Astrocyte of the hippocampus (primary cell): ENCODE measurements at regions not wholly inside any gene's neighbourhood (a gene's known extent, or its start where the extent isn't known, plus 50 kb on each side); places are given as distances from the start of the nearest gene placed in this dataset.

Experiments
- DNase-seq: peaks from one replicate; pipeline ENCODE4 v3.0.0; 2011; ENCODE audit warnings: low read depth, low spot score

- no peak for DNase-seq
These were observed 233.7 kb upstream of the NDST3 start for GRCh38 chr4:117800636-117801035.

GRCh38 chr4:117801756-117802155 lies 232.5 kb upstream of the NDST3 start:
- no peak for DNase-seq

- no peak for DNase-seq
These were observed 222.6 kb upstream of the NDST3 start for GRCh38 chr4:117811731-117812130.

GRCh38 chr4:117814277-117815246 lies 219.7 kb upstream of the NDST3 start:
- DNase-seq, result no peak

GRCh38 chr4:117817301-117817700 lies 217.0 kb upstream of the NDST3 start:
- DNase-seq, result no peak

- DNase-seq, result no peak
These were observed 212.5 kb upstream of the NDST3 start for GRCh38 chr4:117821834-117822233.

- DNase-seq, result no peak
These were observed 210.9 kb upstream of the NDST3 start for GRCh38 chr4:117823388-117823787.

- DNase-seq, result no peak
These were observed 208.7 kb upstream of the NDST3 start for GRCh38 chr4:117825600-117825999.

- no peak for DNase-seq
These were observed 203.1 kb upstream of the NDST3 start for GRCh38 chr4:117831060-117831683.

GRCh38 chr4:117835566-117835965 lies 198.7 kb upstream of the NDST3 start:
- DNase-seq, result no peak

- DNase-seq, result no peak
These were observed 189.7 kb upstream of the NDST3 start for GRCh38 chr4:117844594-117844993.

GRCh38 chr4:117845270-117845669 lies 189.0 kb upstream of the NDST3 start:
- DNase-seq, result no peak

GRCh38 chr4:117847849-117848248 lies 186.4 kb upstream of the NDST3 start:
- no peak for DNase-seq

GRCh38 chr4:117868201-117868600 lies 166.1 kb upstream of the NDST3 start:
- DNase-seq, result no peak

- no peak for DNase-seq
These were observed 160.5 kb upstream of the NDST3 start for GRCh38 chr4:117873779-117874178.

- DNase-seq, result no peak
These were observed 160.1 kb upstream of the NDST3 start for GRCh38 chr4:117874216-117874615.

GRCh38 chr4:117889978-117890377 lies 144.3 kb upstream of the NDST3 start:
- DNase-seq, result no peak

GRCh38 chr4:117893207-117893606 lies 141.1 kb upstream of the NDST3 start:
- no peak for DNase-seq

- no peak for DNase-seq
These were observed 135.8 kb upstream of the NDST3 start for GRCh38 chr4:117898496-117898895.

GRCh38 chr4:117900832-117901231 lies 133.5 kb upstream of the NDST3 start:
- no peak for DNase-seq

GRCh38 chr4:117907646-117908045 lies 126.6 kb upstream of the NDST3 start:
- no peak for DNase-seq

- no peak for DNase-seq
These were observed 125.7 kb upstream of the NDST3 start for GRCh38 chr4:117908306-117909207.
